ENCODE measurements at regions not wholly inside any gene's neighbourhood (a gene's known extent, or its start where the extent isn't known, plus 50 kb on each side); places are given as distances from the start of the nearest gene placed in this dataset.

GRCh38 chr16:6021276-6021943 lies 923.8 kb upstream of the EEF2KMT start:
- TF ChIP-seq, protein P1, sequence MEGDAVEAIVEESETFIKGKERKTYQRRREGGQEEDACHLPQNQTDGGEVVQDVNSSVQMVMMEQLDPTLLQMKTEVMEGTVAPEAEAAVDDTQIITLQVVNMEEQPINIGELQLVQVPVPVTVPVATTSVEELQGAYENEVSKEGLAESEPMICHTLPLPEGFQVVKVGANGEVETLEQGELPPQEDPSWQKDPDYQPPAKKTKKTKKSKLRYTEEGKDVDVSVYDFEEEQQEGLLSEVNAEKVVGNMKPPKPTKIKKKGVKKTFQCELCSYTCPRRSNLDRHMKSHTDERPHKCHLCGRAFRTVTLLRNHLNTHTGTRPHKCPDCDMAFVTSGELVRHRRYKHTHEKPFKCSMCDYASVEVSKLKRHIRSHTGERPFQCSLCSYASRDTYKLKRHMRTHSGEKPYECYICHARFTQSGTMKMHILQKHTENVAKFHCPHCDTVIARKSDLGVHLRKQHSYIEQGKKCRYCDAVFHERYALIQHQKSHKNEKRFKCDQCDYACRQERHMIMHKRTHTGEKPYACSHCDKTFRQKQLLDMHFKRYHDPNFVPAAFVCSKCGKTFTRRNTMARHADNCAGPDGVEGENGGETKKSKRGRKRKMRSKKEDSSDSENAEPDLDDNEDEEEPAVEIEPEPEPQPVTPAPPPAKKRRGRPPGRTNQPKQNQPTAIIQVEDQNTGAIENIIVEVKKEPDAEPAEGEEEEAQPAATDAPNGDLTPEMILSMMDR (optimal IDR thresholded peaks at IDR 0.05 in 1 of 3, IDR thresholded peaks at IDR 0.05 in 1 of 3, conservative IDR thresholded peaks at IDR 0.05 in 1 of 3; ENCODE audit: extremely low read depth in 1 of 3, insufficient read depth in 2 of 3, low read length in 3 of 3), result no peak
- no peak for TF ChIP-seq EZH2 (IDR thresholded peaks at IDR 0.05; ENCODE audit: low read length)

Measured in keratinocyte (primary cell).